ENCODE measurements at regions not wholly inside any gene's neighbourhood (a gene's known extent, or its start where the extent isn't known, plus 50 kb on each side); places are given as distances from the start of the nearest gene placed in this dataset.
"Not testable (repeated sequence)": the region's sequence is repeated elsewhere in the genome, so short reads cannot be mapped to it uniquely, and the experiment has no call there.

DNA sequence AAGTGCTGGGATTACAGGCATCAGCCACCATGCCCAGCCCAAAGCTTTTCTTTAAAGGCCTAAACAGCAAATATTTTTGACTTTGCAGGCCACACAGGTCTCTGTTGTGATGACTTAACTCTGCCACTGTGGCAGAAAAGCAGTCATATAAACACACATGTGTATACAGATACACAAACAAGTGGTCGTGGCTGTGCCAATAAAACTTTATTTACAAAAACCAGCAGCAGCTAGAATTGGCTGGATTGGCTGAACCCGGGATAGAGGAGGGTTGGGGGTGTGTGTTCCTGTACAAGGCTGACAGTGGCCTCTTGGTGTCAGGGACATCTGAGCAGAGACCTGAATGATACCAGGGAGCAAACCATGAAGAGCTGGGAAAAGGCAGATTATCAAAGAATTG, 95.6 kb downstream of the NCOR2 start:
- DNase-seq = no peak

DNA sequence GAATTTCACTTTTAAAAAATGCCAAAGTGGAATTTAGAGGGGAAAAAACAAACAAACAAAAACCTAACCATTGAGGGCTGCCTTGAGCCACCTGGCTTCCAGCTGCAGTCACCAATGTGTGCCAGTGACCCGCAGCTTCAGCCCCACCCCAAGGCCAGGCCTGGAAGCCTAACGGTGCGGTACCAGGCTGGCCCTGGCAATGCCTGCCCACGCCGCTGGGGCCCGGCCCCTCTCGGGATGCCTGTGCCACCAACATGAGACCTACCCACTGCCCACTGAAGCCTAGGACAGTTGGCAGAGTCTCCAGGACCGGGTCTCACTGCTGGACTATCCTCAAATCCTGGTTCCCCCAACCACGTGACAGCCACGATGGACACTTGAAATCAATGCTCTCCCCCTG, 96.6 kb downstream of the NCOR2 start:
- no peak for DNase-seq

DNA sequence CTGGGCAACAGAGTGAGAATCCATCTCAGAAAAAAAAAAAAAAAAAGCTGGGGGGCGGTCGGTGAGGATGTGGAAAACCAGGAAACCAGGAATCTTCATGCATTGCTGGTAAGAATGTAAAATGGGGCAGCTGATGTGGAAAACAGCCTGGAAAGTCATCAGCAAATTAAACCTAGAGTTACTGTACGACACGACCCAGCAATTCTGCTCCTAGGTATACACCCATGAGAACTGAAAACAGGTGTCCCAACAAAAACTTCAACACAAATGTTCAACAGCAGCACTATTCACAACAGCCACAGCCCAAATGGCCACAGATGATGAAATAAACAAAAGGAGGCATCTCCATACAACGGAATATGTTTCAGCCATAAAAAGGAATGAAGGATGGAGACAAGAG, 97.3 kb downstream of the NCOR2 start:
- DNase-seq = no peak

DNA sequence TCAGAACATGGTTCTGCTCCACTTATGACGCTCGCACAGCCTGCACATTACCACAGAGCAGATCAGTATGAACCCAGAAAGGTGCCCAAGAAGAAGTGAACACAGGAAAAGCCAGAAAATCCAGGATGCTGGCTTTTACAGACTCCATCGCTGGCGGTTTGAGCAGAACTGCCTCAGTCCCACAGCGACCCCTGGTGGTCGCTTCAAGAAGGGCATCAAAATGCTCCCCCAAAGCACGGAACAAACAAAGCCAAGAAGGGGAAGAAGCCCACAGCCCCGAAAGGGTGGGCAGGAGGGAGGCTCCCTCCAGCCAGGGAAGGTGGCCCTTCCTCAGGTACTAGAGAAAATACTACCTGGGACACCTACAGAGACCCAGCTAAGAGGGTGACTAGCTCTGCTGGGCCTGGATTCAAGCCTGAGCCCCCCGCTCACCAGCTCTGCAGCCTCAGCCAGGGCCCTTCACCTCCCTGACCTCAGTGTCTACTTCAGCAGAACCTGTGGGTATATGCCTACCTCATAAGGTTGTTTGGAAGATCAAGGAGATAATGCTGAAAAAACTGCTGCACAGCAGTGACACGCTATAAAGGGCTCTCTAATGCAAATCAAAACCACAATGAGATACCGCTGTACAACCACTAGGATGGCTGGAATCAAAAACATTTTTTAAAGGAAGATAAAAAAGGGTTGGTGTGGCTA, 98.1 kb downstream of the NCOR2 start:
- no peak for DNase-seq

DNA sequence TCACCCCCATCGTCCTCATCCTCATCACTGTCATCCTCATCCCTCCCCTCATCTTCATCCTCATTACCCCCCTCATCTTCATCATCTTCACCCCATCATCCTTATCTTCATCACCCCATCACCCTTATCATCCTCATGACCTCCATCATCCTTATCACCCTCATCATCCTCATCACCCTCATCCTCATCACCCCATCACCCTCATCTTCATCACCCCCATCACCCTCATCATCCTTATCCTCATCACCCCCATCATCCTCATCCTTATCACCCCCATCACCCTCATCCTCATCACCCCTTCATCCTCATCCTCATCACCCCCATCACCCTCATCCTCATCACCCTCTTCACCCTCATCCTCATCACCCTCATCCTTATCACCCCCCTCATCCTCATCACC, 99.9 kb downstream of the NCOR2 start:
- not testable (repeated sequence) for DNase-seq

DNA sequence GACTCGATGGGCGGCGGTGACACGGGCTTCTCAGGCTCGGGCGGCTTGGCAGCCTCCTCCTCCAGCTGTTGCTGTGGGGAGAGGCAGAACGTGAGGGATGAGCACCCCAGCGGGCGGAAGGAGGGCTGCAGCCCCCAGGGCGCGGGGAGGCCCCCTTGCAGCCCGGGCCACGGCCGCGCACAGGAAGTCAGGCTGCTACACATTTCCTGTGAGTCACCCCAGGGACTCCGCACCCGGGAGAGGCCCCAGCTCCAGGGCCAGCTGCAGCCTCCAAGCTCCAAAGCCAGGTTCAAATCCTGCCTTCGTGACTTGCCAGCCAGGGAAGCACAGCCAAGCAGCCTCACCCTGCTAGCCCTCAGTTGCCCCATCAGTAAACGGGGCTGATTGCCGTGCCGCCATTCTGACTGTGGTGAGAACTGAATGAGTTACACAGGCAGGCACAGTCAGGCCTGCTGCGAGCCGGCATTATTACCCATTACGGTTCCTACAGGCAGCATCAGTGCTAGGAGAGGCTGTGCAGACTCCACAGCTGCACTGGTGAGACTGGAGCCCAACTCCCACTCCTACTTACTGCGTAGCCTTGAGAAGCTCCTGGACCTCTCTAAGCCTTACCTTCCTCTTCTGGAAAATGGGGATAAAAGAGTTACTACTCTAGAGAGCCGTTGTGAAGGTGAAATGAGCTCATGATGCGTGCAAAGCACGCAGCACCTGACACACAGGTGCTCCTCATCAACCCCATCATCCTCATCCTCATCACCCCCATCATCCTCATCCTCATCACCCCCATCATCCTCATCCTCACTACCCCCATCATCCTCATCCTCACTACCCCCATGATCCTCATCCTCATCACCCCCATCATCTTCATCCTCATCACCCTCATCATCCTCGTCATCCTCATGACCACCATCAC, 100.9 kb downstream of the NCOR2 start:
- peak; percentile 79 to 82 for DNase-seq

DNA sequence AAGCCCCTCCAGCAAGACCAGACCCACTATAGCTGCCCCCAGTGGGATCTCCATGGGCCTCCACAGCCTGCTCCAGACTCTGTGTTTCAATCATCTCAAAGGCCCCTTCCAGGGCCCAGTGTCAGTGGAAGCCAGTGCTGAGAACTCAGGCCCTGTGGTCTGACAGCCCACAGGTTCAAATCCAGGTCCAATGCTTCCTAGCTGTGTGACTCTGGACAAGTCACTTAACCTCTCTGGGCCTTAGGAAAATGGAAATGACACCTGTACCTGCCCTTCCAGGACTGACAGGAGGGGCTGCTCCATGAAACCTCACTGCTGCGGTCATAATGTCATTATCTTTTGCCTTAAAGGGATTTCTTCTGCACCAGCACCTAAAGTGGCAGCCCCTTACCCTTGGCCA, 101.9 kb downstream of the NCOR2 start:
- DNase-seq = no peak

DNA sequence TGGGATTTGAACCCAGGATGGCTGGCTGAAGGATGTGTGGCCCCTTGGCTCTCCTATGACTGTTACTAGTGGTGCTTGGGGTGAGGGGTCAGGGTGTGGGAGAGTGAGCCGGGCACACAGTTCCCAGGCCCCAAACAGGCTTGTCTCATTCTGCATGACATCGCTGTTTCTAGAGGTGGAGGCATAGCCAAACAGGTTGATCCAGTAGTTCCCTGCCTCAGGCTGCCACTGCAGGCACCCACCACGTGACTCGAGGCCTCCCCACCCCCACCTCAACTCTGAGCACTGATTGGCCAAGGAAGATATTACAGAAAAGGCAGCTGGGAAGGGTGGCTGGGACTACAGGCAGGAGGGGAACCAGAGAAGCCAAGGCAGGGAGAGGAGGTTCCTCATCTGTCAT, 102.6 kb downstream of the NCOR2 start:
- DNase-seq = no peak

DNA sequence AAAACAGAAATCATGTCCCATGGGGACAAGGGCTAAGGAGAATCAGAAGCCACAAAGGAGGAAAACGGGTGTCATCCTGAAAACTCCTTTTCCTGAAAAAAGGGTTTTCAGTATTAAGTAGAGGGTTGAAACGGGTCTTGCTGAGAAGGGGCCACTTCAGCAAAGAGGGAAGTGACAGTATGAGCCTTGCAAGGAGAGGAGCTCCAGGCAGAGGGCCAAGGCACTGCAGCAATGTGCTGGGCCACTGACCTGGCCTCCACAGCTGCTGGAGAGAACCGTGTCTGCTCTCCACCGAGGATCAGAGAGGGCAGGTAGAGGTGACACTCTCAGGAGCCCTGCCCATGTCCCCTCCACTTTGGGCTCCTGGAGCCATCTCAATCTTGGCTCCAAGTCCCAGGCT, 103.3 kb downstream of the NCOR2 start:
- DNase-seq = no peak

DNA sequence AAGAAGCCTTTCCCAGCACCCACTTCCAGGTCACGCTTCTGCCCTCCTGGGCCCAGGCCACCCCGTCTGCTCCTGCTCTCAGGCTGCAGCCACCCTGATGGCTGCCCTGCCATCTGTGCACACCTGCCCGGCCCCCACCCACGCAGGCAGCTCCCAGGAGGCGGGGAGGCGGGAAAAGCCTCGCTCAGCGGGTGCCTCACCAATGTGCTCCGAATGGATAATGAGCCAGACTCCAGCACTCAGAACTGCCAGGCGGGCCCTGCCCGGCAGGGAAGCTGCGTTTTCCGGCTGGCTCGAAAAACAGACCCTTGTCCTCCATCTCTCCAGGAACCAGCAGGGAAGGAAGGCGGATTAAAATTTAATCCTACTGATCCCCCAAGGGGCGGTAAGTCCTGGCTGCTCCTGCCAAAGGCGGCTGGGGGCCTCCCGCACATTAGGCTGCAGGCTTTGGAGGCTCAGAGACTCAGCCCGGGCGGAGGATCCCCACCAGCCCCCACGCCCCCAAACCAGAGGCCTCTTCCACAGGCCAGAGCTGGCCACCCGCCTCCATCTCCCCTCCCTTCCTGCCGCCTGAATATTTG, 104.0 kb downstream of the NCOR2 start:
- no peak for DNase-seq

DNA sequence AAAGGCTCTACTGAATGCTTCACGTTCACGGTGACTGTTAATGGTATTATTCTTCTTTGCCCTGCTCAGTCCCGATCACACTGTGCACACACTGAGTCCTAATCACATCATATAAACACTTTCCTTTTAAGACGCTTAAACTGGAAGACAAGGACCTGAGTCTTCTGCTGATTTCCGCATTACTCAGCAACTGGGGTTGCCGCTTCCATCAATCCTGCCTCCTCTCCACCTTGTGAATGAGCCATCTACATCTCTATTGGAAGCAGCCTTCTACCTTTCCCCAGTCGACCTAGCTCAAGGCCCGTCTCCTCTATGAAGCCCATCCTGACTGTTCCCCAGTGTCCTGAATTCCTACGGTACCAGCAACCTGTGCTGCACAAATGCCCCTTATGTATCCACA, 104.7 kb downstream of the NCOR2 start:
- DNase-seq = no peak

DNA sequence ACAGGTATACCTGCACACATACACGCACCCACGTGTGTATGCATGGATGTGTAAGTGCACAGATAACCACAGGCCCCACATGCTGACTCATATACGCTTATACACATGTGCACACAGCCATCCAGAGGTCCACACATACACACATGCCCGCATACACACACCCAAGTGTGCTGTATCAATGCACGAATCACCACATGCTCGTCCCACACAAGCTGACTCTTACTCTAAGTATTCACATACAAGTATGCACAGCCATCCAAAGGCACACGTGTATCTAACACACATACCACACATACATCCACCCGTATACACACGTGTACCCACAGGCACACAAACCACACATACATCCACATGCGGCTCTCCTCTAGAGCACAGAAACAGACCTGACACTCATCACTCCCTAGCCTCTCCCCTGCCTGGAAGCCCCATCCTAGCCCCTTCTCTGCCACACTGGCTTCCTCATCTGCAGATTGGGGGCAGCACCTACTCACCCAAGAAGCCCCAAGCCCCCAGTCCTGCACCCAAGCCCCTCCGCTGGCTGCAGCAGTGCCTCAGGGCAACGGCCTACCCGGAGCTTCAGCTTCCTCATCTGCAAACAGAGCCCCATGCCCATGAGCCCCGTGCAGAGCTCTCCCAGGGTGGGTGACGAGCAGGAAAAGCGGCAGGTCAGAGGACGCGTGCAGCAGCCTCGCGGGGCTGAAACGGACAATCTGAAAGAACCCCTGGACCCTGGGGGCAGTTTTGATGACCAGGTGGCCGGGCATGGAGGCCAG, 105.4 kb downstream of the NCOR2 start:
- DNase-seq = no peak

DNA sequence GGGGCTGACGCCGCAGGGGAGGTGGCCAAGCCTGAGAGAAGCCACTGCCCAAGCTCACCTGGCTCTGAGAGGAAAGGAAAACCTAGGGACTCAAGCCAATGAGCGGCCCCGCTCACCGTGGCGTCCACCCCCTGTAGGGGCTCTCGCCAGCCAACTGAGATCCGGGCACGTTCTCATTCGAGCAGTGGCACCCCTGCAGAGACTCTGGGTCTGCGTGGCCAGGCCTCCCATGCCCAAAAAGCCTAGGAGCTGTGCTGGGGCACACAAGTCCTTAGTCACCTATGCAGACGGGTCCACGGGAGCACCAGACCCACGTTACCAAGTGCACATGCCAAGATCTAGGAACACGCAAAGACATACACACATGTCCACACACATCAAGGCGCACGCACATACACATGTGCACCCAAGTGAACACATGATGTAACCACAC, 106.2 kb downstream of the NCOR2 start:
- no peak for DNase-seq

DNA sequence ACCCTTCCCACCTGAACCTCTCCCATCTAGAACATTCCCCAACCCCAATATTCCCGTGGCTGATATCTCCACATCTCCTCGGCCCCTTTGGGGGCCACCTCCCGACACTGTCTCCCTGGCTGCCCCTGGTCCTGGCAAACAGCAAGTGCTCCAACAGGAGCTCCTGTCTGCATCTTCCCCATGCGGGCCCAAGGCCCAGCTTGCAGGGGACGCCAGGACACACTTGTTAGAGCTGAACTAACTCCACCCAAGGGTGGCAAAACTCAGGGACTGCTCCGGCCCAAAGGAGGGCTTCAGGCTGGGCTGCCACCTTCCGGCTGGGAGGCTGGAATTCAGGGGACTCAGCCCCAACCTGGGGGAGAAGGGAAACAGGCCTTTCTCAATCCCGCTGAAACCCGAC, 106.6 kb downstream of the NCOR2 start:
- no peak for DNase-seq

DNA sequence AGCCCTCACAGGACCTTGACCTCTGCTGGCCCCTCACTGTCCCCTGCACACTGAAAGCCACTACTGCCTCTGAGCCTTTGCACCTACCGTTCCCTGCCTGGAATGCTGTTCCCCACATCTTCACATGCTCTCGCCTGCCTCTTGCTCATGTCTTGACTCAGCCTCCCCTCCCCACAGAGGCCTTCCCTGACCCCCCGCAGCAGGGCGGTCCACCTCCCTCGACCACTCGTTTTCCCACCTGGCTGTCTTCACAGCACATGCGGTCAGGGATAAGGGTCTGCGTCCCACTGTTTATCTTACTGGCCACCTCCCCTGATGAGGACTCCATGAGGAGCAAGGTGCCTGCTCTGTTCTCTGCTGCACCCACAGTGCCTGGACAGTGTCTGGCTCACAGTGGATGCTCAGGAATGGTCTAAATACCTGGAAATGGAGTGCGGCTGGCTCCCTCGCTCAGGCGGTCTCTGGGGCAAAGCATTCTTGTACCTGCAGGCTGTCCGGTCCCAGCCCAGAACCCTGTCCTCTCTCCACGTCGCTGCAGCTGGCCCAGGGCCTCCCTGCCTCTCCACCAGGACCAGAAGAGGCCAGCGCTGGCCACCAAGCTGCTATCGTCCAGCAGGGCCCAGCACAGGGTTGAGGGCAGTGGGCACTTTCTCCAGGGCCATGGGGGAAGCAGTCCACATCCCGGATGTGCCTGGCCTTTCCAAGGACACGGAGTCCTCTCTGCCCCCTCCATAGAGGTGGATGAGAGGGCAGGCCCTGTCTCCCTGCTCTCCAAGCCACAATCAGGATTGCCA, 107.4 kb downstream of the NCOR2 start:
- DNase-seq = no peak

DNA sequence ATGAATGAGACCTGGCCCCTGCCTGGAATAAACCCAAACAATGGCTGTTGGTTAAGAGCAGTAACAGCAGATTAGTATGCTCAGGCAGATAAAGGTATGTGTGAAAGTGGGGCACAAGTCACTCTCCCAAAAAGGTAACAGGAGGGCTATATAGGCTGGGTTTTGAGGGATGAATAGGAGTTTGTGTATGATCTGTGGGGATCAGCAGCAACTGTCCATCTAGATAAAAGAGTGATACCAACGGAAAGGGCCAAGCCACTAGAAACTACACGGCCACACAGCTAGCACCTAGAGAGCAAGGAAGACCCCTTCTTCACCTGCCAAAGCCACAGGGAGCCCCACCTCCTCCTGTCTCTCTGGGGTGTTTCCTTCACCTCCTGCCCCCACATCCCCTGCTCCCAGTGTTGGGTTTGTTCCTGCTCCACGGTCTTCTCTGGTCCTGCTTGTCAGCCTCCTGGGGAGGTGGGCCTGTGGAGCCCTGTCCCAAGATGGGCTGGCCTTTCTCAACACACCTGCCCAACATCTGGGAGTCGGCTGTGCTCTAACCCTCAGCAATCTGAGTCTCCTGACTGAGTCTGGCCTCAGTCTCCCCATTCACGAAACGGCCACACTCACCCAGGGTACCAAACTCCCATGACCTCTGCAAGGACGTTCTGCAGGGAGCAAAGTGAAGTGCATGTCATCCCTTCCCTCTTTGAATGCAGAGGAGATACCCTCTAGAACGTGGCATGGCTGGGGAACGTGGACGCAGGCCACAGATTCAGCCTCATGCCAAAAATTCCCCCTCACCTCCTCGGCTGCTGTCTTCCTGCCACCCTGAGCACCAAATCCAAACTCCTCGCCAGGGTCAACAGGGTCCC, 108.2 kb downstream of the NCOR2 start:
- no peak for DNase-seq

DNA sequence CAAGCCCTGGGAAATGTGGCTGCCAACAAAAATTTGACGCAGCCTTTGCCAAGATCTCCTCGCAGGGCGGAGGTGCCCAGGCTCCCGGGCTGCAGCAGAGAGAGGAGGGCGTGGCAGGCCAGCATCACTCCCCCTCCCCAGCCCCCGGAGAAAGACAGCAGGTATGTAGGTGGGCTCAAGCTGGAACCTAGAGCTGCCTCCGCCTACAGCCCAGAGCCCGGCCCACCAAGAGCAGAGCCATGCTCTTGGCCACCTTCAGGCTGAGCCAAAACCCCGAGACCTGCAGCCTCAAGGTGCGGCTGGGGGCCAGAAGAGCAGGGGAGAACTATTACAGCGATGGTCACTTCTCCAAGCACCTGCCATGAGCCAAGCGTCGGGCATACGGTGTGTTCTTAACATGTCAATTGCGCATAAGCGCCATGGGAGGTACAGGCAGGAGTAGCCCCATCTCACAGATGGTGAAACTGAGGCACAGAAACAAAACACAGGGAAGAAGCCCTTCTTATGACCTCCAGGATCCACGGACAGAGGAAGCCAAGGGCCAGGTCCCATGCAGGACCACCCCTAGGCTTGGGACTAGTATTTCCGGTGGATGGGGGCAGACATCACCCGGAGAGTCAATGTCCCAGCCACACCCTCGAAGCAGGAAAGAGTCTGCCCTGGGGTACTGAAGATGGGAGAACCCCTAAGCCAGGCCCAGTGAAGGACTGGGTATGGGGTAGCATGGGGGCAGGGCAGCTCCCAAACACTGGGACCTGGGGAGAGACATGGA, 109.0 kb downstream of the NCOR2 start:
- no peak for DNase-seq

DNA sequence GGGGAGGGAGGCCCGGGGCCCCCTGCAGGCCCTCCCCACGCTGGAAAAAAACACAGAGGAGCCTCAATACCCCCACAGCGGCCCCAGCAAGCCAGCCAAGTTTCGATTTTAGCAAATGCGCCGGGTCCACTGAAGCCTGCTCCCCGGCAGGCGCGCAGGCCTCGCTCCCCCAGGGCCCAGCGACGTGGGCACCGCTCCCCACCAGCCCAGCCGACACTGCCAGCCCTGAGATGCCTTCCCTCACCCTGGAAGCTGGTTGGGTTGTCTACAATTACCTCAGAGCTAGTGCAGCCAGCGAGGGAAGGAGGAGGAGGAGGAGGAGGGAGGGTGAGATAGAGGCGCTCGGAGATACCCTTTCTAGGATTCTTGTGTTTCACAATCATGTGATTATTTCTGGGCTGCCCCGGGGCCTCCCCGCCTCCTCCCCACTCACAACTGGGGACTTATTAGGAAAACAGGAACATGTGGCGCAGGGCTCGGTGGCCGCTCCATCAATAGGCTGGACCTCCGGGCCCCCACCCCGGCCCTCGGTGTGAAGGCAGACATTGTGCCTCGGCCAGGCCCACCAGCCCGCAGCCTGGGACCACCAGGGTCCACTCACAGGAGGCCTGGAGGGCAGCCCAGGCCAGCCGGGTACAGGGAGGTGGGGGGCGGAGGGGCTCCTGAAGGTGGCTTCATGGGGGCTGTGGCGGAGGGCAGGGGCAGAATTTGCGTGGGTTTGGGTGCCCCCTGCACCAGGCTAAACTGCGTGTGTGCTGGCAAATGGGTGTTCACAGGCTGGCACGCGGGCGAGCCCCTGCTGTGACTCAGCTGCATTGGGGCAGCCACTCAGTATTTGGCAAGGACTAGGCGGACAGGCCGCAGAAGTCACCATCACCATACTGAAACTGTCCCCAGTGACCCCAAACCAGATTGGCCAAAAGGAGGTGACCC, 109.9 kb downstream of the NCOR2 start:
- DNase-seq = peak; percentile 31

DNA sequence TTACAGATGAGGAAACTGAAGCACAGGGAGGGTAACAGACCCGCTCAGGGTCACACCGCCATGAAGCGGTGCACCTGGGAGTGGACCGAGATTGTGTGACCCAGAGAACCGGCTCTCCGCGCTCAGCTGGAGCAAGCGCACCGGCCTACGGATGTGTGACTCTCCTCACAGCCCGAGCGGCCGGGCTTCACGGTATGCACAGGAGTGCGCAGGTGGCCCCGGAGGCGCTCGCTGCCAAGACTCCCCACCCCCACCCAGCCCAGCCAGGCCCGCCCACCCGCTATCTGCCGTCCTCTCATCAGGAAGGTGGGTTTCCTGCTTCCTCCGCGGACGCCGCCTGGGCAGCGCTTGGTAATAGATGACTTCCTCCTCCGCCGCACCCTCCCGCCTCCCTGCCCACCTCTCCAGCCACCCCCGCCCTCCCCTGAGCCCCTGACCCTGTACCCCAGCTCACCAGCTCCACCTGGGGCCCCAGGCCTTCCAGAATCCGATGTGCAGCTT, 110.7 kb downstream of the NCOR2 start:
- no peak for DNase-seq

Measured in activated CD4-positive, alpha-beta T cell treated with anti-CD3 and anti-CD28 coated beads, Interleukin-2, amount 50 U/mL, for 4 hours (primary cell).